ENCODE measurements at regions not wholly inside any gene's neighbourhood (a gene's known extent, or its start where the extent isn't known, plus 50 kb on each side); places are given as distances from the start of the nearest gene placed in this dataset.

- TF ChIP-seq, protein P1, sequence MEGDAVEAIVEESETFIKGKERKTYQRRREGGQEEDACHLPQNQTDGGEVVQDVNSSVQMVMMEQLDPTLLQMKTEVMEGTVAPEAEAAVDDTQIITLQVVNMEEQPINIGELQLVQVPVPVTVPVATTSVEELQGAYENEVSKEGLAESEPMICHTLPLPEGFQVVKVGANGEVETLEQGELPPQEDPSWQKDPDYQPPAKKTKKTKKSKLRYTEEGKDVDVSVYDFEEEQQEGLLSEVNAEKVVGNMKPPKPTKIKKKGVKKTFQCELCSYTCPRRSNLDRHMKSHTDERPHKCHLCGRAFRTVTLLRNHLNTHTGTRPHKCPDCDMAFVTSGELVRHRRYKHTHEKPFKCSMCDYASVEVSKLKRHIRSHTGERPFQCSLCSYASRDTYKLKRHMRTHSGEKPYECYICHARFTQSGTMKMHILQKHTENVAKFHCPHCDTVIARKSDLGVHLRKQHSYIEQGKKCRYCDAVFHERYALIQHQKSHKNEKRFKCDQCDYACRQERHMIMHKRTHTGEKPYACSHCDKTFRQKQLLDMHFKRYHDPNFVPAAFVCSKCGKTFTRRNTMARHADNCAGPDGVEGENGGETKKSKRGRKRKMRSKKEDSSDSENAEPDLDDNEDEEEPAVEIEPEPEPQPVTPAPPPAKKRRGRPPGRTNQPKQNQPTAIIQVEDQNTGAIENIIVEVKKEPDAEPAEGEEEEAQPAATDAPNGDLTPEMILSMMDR (IDR thresholded peaks at IDR 0.05 in 8 of 11, conservative IDR thresholded peaks at IDR 0.05 in 3 of 11), result no peak
- TF ChIP-seq POLR2AphosphoS5 (IDR thresholded peaks at IDR 0.05), result no peak
Measured at GRCh38 chr10:44668336-44668735, 242.8 kb upstream of the TMEM72 start.

Measured in spleen (tissue), 7 donors.